Ectodermal cell (in vitro differentiated cells): ENCODE measurements at regions not wholly inside any gene's neighbourhood (a gene's known extent, or its start where the extent isn't known, plus 50 kb on each side); places are given as distances from the start of the nearest gene placed in this dataset.

ENCODE experiments used
- H3K27ac ChIP-seq: 2 replicates; pipeline ENCODE4 v1.7.0; 2013; ENCODE audit warnings: mild to moderate bottlenecking, low read depth, low read length; ENCODE audit not compliant: insufficient read depth, poor library complexity, severe bottlenecking
- H3K27me3 ChIP-seq: 2 replicates; pipeline ENCODE4 v1.7.0; 2013; ENCODE audit warnings: mild to moderate bottlenecking, low read length; ENCODE audit not compliant: insufficient read depth, control insufficient read depth, poor library complexity, severe bottlenecking
- H3K36me3 ChIP-seq: one replicate; pipeline ENCODE4 v1.7.0; 2013; ENCODE audit warnings: low read length; ENCODE audit not compliant: control insufficient read depth, insufficient read depth
- H3K4me1 ChIP-seq: one replicate; pipeline ENCODE4 v1.7.0; 2013; ENCODE audit warnings: low read length; ENCODE audit not compliant: control insufficient read depth, insufficient read depth
- H3K4me3 ChIP-seq: 2 replicates; pipeline ENCODE4 v1.7.0; 2013; ENCODE audit warnings: low read depth, low read length, control low read depth; ENCODE audit not compliant: insufficient read depth
- H3K9me3 ChIP-seq: 2 replicates; pipeline ENCODE4 v1.7.0; 2013; ENCODE audit warnings: mild to moderate bottlenecking, low read length, moderate library complexity; ENCODE audit not compliant: control insufficient read depth
- WGBS, 2 experiments: methylation state at CpG; one replicate each; pipeline ENCODE4 v1.1.7; 2013; ENCODE audit warnings: missing lambda C conversion rate in 2 of 2; 5-methylcytosine and 5-hydroxymethylcytosine counted together

- 84 to 89% methylated on average over 7 of the region's 7 CpGs for WGBS, 2 experiments
- Histone ChIP-seq H3K27me3 (no peaks in the 10 kb centered on the region), H3K36me3 (no peaks in the 10 kb centered on the region), H3K9me3 (no peaks in the 10 kb centered on the region), H3K27ac (no peak overlapping the region), H3K4me3 (no peak overlapping the region), H3K4me1 (no peaks in the 10 kb centered on the region)
These were observed 418.9 kb downstream of the PRDM2 start for GRCh38 chr1:14118691-14119485.

DNA sequence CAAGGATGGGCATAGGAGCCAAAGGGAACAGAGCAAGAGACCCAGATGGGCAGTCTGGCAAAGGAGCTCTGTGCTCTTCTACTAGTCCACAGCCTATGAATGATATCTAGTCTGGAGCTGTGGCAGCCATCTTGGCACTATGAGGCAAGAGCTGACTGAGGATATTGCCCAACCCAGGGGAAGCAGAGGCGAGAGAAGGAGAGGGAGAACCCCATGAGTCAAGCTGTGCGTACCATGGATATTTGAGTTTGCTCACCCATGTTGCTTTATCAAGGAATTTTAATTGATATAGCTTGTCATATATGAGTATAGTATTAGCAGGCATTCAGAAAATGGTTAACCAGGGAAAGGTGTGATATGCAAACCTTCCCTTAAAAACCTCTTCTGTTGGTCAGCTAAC lies 420.9 kb downstream of the PRDM2 start:
- Histone ChIP-seq H3K9me3 (no peaks in the 10 kb centered on the region), H3K4me1 (no peaks in the 10 kb centered on the region), H3K4me3 (no peak overlapping the region), H3K27ac (no peak overlapping the region), H3K36me3 (no peaks in the 10 kb centered on the region), H3K27me3 (no peaks in the 10 kb centered on the region)
- WGBS, 2 experiments = 89 to 96% methylated on average over 2 of the region's 2 CpGs

DNA sequence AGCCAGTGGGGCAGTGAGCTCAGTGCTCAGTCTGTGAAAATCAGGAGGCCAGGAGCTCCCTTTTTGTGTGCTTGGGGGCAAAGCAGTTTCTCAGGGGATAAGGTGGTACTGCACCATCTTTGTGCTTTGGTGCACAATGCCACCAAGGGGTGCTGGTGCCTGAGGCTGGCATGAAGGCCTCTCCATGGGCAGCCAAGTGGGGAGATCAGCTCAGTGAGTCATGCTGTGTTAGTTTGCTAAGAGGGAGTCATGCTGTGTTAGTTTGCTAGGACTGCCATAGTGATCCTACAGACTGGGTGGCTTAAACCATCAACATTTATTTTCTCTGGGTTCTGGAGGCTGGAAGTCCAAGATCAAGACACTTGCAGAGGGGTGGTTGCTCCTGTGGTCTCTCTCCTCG lies 428.1 kb downstream of the PRDM2 start:
- Histone ChIP-seq H3K27me3 (no peaks in the 10 kb centered on the region), H3K27ac (no peak overlapping the region)
- WGBS, 2 experiments = 71 to 91% methylated on average over 1 of the region's 1 CpG

GRCh38 chr1:14129009-14129408 lies 429.0 kb downstream of the PRDM2 start:
- WGBS, 2 experiments = 82 to 92% methylated on average over 2 of the region's 2 CpGs
- Histone ChIP-seq H3K27me3 (no peaks in the 10 kb centered on the region), H3K4me3 (no peak overlapping the region), H3K36me3 (no peaks in the 10 kb centered on the region), H3K27ac (no peak overlapping the region), H3K9me3 (no peaks in the 10 kb centered on the region), H3K4me1 (no peaks in the 10 kb centered on the region)

More for the DNA sequence above, 428.1 kb downstream of the PRDM2 start:
- Histone ChIP-seq H3K4me3 (no peak overlapping the region), H3K9me3 (no peaks in the 10 kb centered on the region), H3K36me3 (no peaks in the 10 kb centered on the region), H3K4me1 (no peaks in the 10 kb centered on the region)

- Histone ChIP-seq H3K4me1 (peaks cover 7% of the 10 kb centered on the region), H3K27ac (no peak overlapping the region)
- WGBS, 2 experiments = 90 to 97% methylated on average over 2 of the region's 2 CpGs
These were observed 435.1 kb downstream of the PRDM2 start for GRCh38 chr1:14135070-14135469.

GRCh38 chr1:14136152-14136763 lies 436.3 kb downstream of the PRDM2 start:
- H3K36me3 ChIP-seq = no peaks in the 10 kb centered on the region
- 65 to 70% methylated on average over 6 of the region's 6 CpGs for WGBS, 2 experiments
- H3K9me3 ChIP-seq = no peaks in the 10 kb centered on the region
- H3K4me1 ChIP-seq = peaks cover 7% of the 10 kb centered on the region
- H3K27me3 ChIP-seq = no peaks in the 10 kb centered on the region
- H3K27ac ChIP-seq = no peak overlapping the region
- no peak overlapping the region for H3K4me3 ChIP-seq

More at GRCh38 chr1:14135070-14135469, 435.1 kb downstream of the PRDM2 start:
- no peak overlapping the region for H3K4me3 ChIP-seq
- H3K9me3 ChIP-seq = no peaks in the 10 kb centered on the region
- no peaks in the 10 kb centered on the region for H3K27me3 ChIP-seq
- H3K36me3 ChIP-seq = no peaks in the 10 kb centered on the region

DNA sequence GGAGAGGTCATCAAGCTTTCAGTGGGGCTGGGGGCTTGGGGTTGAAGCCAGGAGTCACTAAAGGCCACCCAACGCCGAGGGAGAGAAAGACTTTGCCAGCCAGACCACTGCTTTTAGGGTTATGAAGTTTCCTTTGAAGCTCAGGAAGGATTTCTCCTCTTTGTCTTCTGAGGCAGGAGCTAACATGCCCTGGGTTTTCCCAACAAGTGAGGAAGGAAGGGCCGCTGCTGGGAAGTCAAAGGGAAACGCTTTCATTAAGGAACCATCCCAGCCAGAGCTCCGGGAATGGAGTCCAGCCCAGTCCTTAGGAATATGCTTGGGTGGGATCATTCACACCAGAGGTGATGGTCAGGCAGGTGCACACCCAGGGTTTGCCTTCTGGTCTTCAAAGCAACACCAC lies 436.9 kb downstream of the PRDM2 start:
- H3K27ac ChIP-seq = no peak overlapping the region
- H3K4me3 ChIP-seq = no peak overlapping the region
- H3K9me3 ChIP-seq = no peaks in the 10 kb centered on the region
- H3K4me1 ChIP-seq = peaks cover 7% of the 10 kb centered on the region
- no peaks in the 10 kb centered on the region for H3K36me3 ChIP-seq
- 79 to 84% methylated on average over 5 of the region's 5 CpGs for WGBS, 2 experiments
- no peaks in the 10 kb centered on the region for H3K27me3 ChIP-seq

DNA sequence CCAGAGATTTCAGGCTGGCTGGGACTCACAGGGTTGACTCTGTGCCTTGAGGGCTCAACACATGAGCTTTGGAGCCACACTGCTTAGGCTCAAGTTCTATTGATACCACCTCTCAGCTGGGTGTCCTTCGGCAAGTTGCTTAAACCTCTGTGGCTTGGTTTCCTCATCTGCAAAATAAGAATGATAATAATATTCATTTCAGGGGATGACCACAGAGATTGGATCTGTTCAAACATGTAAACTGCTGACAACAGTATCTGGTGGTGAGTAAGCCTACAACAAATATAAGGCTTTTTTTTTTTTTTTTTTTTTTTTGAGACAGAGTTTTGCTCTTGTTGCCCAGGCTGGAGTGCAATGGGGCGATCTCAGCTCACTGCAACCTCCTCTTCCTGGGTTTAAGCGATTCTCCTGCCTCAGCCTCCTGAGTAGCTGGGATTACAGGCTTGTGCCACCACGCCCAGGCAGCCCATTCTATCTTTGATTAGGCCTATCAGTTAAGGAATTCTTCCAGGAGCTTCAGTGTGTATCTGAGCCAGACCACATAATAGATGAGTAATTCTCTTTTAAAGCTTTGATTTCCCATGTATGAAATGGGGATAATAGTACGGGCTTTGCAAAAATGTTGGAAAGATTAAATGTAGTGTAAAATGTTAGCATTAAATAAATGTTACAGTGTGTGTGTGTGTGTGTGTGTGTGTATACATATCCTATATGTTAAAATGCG lies 437.6 kb downstream of the PRDM2 start:
- Histone ChIP-seq H3K9me3 (no peaks in the 10 kb centered on the region), H3K27ac (no peak overlapping the region), H3K36me3 (no peaks in the 10 kb centered on the region), H3K4me3 (no peak overlapping the region), H3K27me3 (no peaks in the 10 kb centered on the region), H3K4me1 (peaks cover 7% of the 10 kb centered on the region)
- 93 to 96% methylated on average over 6 of the region's 6 CpGs for WGBS, 2 experiments

DNA sequence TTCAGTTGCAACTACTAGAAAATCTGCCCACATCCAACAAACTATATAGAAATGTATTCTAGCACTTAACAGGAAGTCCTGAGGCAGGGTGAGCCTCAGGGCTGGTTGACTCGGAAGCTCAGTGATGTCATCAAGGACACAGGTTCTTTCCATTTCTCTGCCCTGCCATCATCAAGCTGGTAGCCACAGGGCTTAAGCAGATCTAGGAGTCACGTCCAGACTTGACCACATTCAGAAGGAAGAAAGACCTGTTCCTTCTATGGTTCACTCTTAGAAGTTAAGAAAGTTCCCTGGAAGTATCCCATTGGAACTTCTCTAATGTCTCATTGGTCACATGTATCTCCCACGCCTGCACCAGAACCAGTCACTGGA lies 438.1 kb downstream of the PRDM2 start:
- no peaks in the 10 kb centered on the region for H3K9me3 ChIP-seq
- no peak overlapping the region for H3K27ac ChIP-seq
- 93 to 95% methylated on average over 3 of the region's 3 CpGs for WGBS, 2 experiments
- H3K4me1 ChIP-seq = peaks cover 7% of the 10 kb centered on the region
- H3K36me3 ChIP-seq = no peaks in the 10 kb centered on the region
- H3K27me3 ChIP-seq = no peaks in the 10 kb centered on the region
- no peak overlapping the region for H3K4me3 ChIP-seq

DNA sequence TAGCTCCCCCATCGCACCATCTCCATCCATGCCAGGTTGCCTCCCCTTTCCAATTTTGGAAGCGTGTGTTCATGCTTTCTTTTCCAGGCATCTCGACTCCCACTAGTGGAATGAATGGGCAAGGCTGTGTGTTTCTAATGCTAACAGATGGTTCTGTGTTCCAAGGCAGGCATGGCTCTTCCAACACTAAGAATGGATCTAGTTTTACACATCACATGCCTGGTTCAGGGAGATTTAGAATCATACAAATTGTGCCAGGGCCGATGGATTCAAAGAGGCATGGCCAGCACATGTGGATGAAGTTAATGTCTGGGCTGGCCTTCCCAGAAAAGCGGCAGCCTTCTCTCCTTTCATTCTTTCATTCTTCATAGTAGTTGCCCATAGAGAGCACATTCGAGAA lies 438.7 kb downstream of the PRDM2 start:
- Histone ChIP-seq H3K27me3 (no peaks in the 10 kb centered on the region), H3K4me3 (no peak overlapping the region), H3K27ac (no peak overlapping the region), H3K4me1 (peaks cover 7% of the 10 kb centered on the region), H3K9me3 (no peaks in the 10 kb centered on the region), H3K36me3 (no peaks in the 10 kb centered on the region)
- WGBS, 2 experiments = 93 to 94% methylated on average over 6 of the region's 6 CpGs
